ENCODE measurements at regions not wholly inside any gene's neighbourhood (a gene's known extent, or its start where the extent isn't known, plus 50 kb on each side); places are given as distances from the start of the nearest gene placed in this dataset.
"Not testable (repeated sequence)": the region's sequence is repeated elsewhere in the genome, so short reads cannot be mapped to it uniquely, and the experiment has no call there.

GRCh38 chr14:88986908-88987307 lies 162.5 kb downstream of the TTC8 start:
- not testable (repeated sequence) for TF ChIP-seq CTCF (IDR thresholded peaks at IDR 0.05; ENCODE audit: control extremely low read depth in 1 of 3, insufficient read depth in 1 of 3, low read depth in 1 of 3, low read length in 3 of 3); GTF2F1 (IDR thresholded peaks at IDR 0.05; ENCODE audit: borderline replicate concordance, low read depth, low read length); POLR2AphosphoS5 (IDR thresholded peaks at IDR 0.05; ENCODE audit: low read depth, low read length); EZH2 (IDR thresholded peaks at IDR 0.05; ENCODE audit: low read depth, low read length, severe bottlenecking); HDAC2 (IDR thresholded peaks at IDR 0.05; ENCODE audit: borderline replicate concordance in 1 of 2, low read depth in 2 of 2, low read length in 2 of 2); EP300 (IDR thresholded peaks at IDR 0.05; ENCODE audit: borderline replicate concordance in 1 of 2, low read depth in 2 of 2, low read length in 2 of 2); SP1 (IDR thresholded peaks at IDR 0.05; ENCODE audit: low read depth, low read length); RFX5 (IDR thresholded peaks at IDR 0.05; ENCODE audit: borderline replicate concordance, low read depth, low read length)

All from H1 (cell line).